ENCODE measurements at regions not wholly inside any gene's neighbourhood (a gene's known extent, or its start where the extent isn't known, plus 50 kb on each side); places are given as distances from the start of the nearest gene placed in this dataset.
A peak's percentile ranks its signal among the peaks of the same experiment; 100 is the strongest.

GRCh38 chr15:31272558-31273257, 53.9 kb upstream of the KLF13 start:
- no TSS peak for BruUV-seq (replicated peaks)
- ChIA-PET POLR2A (no interaction called here), CTCF (no interaction called here)
- no peaks in the 10 kb centered on the region for H3K36me3 Mint-ChIP-seq (ENCODE audit: insufficient read depth, unreplicated experiment)
- no peak overlapping the region for H3K27ac Mint-ChIP-seq (ENCODE audit: unreplicated experiment)
- no peaks in the 10 kb centered on the region; the same call in 1 of the 2 replicates for H3K9me3 ChIP-seq
- H3K4me1 ChIP-seq: peaks cover 5% of the 10 kb centered on the region; the same call in 1 of the 2 replicates
- no peak overlapping the region for H3K4me3 ChIP-seq (ENCODE audit: low read depth, low read length)
- no peaks in the 10 kb centered on the region for H3K27me3 Mint-ChIP-seq (ENCODE audit: insufficient read depth, unreplicated experiment)
- DNase-seq: peak in 1 of 2 experiments; percentile 42
- no peaks in the 10 kb centered on the region for H3K36me3 ChIP-seq (ENCODE audit: control insufficient read depth, insufficient read depth, low read length)
- no peaks in the 10 kb centered on the region for H3K27me3 ChIP-seq (replicated peaks; ENCODE audit: control insufficient read depth, insufficient read depth, low read length)
- no peaks in the 10 kb centered on the region for H3K9me3 Mint-ChIP-seq (ENCODE audit: unreplicated experiment)
- no peaks in the 10 kb centered on the region for H3K4me1 Mint-ChIP-seq (ENCODE audit: low read depth, unreplicated experiment)
- intact Hi-C loops (cut with micrococcal nuclease; ENCODE audit: unreplicated experiment): no loop called here
- no peak overlapping the region for H3K4me3 Mint-ChIP-seq (ENCODE audit: unreplicated experiment)
- TF ChIP-seq CTCF (IDR thresholded peaks at IDR 0.05; ENCODE audit: insufficient read depth in 1 of 2, low read depth in 1 of 2, low read length in 1 of 2, severe bottlenecking in 1 of 2, unreplicated experiment in 1 of 2): no peak

- TF ChIP-seq CTCF (IDR thresholded peaks at IDR 0.05; ENCODE audit: insufficient read depth in 1 of 2, low read depth in 1 of 2, low read length in 1 of 2, severe bottlenecking in 1 of 2, unreplicated experiment in 1 of 2): no peak
- Histone ChIP-seq H3K27me3 (replicated peaks; ENCODE audit: control insufficient read depth, insufficient read depth, low read length) (no peaks in the 10 kb centered on the region), H3K36me3 (ENCODE audit: control insufficient read depth, insufficient read depth, low read length) (no peaks in the 10 kb centered on the region), H3K9me3 (no peaks in the 10 kb centered on the region; the same call in 1 of the 2 replicates), H3K4me3 (ENCODE audit: low read depth, low read length) (no peak overlapping the region), H3K4me1 (peaks cover 5% of the 10 kb centered on the region; the same call in 1 of the 2 replicates)
- no TSS peak for BruUV-seq (replicated peaks)
- no peak for DNase-seq
- intact Hi-C loops (cut with micrococcal nuclease; ENCODE audit: unreplicated experiment): no loop called here
- Mint-ChIP-seq H3K4me1 (ENCODE audit: low read depth, unreplicated experiment) (no peaks in the 10 kb centered on the region), H3K4me3 (ENCODE audit: unreplicated experiment) (no peak overlapping the region), H3K9me3 (ENCODE audit: unreplicated experiment) (no peaks in the 10 kb centered on the region), H3K36me3 (ENCODE audit: insufficient read depth, unreplicated experiment) (no peaks in the 10 kb centered on the region), H3K27ac (ENCODE audit: unreplicated experiment) (no peak overlapping the region), H3K27me3 (ENCODE audit: insufficient read depth, unreplicated experiment) (no peaks in the 10 kb centered on the region)
- POLR2A ChIA-PET: no interaction called here
- CTCF ChIA-PET: no interaction called here
Observed at GRCh38 chr15:31273258-31273941, 53.2 kb upstream of the KLF13 start.

- no peaks in the 10 kb centered on the region for H3K27me3 Mint-ChIP-seq (ENCODE audit: insufficient read depth, unreplicated experiment)
- H3K36me3 Mint-ChIP-seq (ENCODE audit: insufficient read depth, unreplicated experiment): no peaks in the 10 kb centered on the region
- no TSS peak for BruUV-seq (replicated peaks)
- H3K4me3 ChIP-seq (ENCODE audit: low read depth, low read length): no peak overlapping the region
- H3K27me3 ChIP-seq (replicated peaks; ENCODE audit: control insufficient read depth, insufficient read depth, low read length): no peaks in the 10 kb centered on the region
- no peaks in the 10 kb centered on the region; the same call in 1 of the 2 replicates for H3K9me3 ChIP-seq
- H3K4me3 Mint-ChIP-seq (ENCODE audit: unreplicated experiment): no peak overlapping the region
- DNase-seq: peak in 1 of 2 experiments; percentile 29
- H3K4me1 Mint-ChIP-seq (ENCODE audit: low read depth, unreplicated experiment): no peaks in the 10 kb centered on the region
- no peak overlapping the region for H3K27ac Mint-ChIP-seq (ENCODE audit: unreplicated experiment)
- no peaks in the 10 kb centered on the region for H3K9me3 Mint-ChIP-seq (ENCODE audit: unreplicated experiment)
- H3K4me1 ChIP-seq: peaks cover 5% of the 10 kb centered on the region; the same call in 1 of the 2 replicates
- no peak for TF ChIP-seq CTCF (IDR thresholded peaks at IDR 0.05; ENCODE audit: insufficient read depth in 1 of 2, low read depth in 1 of 2, low read length in 1 of 2, severe bottlenecking in 1 of 2, unreplicated experiment in 1 of 2)
- ChIA-PET POLR2A (no interaction called here), CTCF (no interaction called here)
- intact Hi-C loops (cut with micrococcal nuclease; ENCODE audit: unreplicated experiment): no loop called here
- no peaks in the 10 kb centered on the region for H3K36me3 ChIP-seq (ENCODE audit: control insufficient read depth, insufficient read depth, low read length)
Observed at GRCh38 chr15:31274496-31275330, 51.9 kb upstream of the KLF13 start.

Measured in Caco-2 (cell line).